Mesenchymal stem cell (in vitro differentiated cells and primary cell): ENCODE measurements at regions not wholly inside any gene's neighbourhood (a gene's known extent, or its start where the extent isn't known, plus 50 kb on each side); places are given as distances from the start of the nearest gene placed in this dataset.

ENCODE experiments used
- DNase-seq: peaks from one replicate; pipeline ENCODE4 v3.0.0-alpha.2; 2013
- H2AFZ ChIP-seq: one replicate; pipeline ENCODE4 v1.6.1; 2013; ENCODE audit warnings: low read depth, mild to moderate bottlenecking, control low read depth, inconsistent platforms, low read length, moderate library complexity
- H2AK5ac ChIP-seq: 2 replicates; pipeline ENCODE4 v1.6.1; 2013; ENCODE audit warnings: low read length, moderate library complexity, mild to moderate bottlenecking, inconsistent platforms; ENCODE audit not compliant: severe bottlenecking
- H2BK120ac ChIP-seq: one replicate; pipeline ENCODE4 v1.6.1; 2013; ENCODE audit warnings: low read depth, mild to moderate bottlenecking, inconsistent platforms, low read length, moderate library complexity
- H2BK12ac ChIP-seq, 2 experiments: one replicate each; pipeline ENCODE4 v1.6.1; 2013; ENCODE audit warnings: inconsistent platforms in 2 of 2, low read length in 2 of 2, mild to moderate bottlenecking in 2 of 2, moderate library complexity in 2 of 2, control low read depth in 1 of 2
- H2BK15ac ChIP-seq: one replicate; pipeline ENCODE4 v1.6.1; 2013; ENCODE audit warnings: mild to moderate bottlenecking, low read depth, inconsistent platforms; ENCODE audit not compliant: poor library complexity, severe bottlenecking
- H2BK5ac ChIP-seq: 2 replicates; pipeline ENCODE4 v1.6.1; 2013; ENCODE audit warnings: low read depth, mild to moderate bottlenecking, low read length, control low read depth, inconsistent platforms; ENCODE audit not compliant: poor library complexity, severe bottlenecking
- H3K14ac ChIP-seq, 2 experiments: one replicate each; pipeline ENCODE4 v1.6.1; 2013; ENCODE audit warnings: inconsistent platforms in 2 of 2, low read length in 2 of 2, control low read depth in 1 of 2, mild to moderate bottlenecking in 1 of 2, moderate library complexity in 1 of 2
- H3K18ac ChIP-seq, 2 experiments: one replicate each; pipeline ENCODE4 v1.6.1; 2013; ENCODE audit warnings: inconsistent platforms in 2 of 2, low read length in 2 of 2, control low read depth in 1 of 2, low read depth in 1 of 2, mild to moderate bottlenecking in 1 of 2
- H3K23ac ChIP-seq, 2 experiments: one replicate each; pipeline ENCODE4 v1.6.1; 2013; ENCODE audit warnings: inconsistent platforms in 2 of 2, low read length in 2 of 2, mild to moderate bottlenecking in 2 of 2, moderate library complexity in 2 of 2, control low read depth in 1 of 2
- H3K27ac ChIP-seq: 2 replicates; pipeline ENCODE4 v1.5.1; 2013; ENCODE audit warnings: mild to moderate bottlenecking, moderate library complexity, low read length, control low read depth, inconsistent platforms; ENCODE audit not compliant: poor library complexity, severe bottlenecking
- H3K27me3 ChIP-seq, 2 experiments: 2 replicates each; pipeline versions ENCODE4 v1.6.1 to v1.7.0; 2013; ENCODE audit warnings: low read length in 2 of 2, mild to moderate bottlenecking in 2 of 2, moderate library complexity in 2 of 2, control low read depth in 1 of 2, inconsistent platforms in 1 of 2; ENCODE audit not compliant: control insufficient read depth in 1 of 2, insufficient read depth in 1 of 2
- H3K36me3 ChIP-seq, 2 experiments: 2 replicates each; pipeline versions ENCODE4 v1.6.1 to v1.7.0; 2013; ENCODE audit warnings: low read length in 2 of 2, control low read depth in 1 of 2, inconsistent platforms in 1 of 2, low read depth in 1 of 2, mild to moderate bottlenecking in 1 of 2; ENCODE audit not compliant: insufficient read depth in 2 of 2, control insufficient read depth in 1 of 2
- H3K4ac ChIP-seq, 2 experiments: one replicate each; pipeline ENCODE4 v1.6.1; 2013; ENCODE audit warnings: inconsistent platforms in 2 of 2, low read length in 2 of 2, mild to moderate bottlenecking in 2 of 2, moderate library complexity in 2 of 2, control low read depth in 1 of 2, low read depth in 1 of 2
- H3K4me1 ChIP-seq: 2 replicates; pipeline ENCODE4 v1.6.1; 2013; ENCODE audit warnings: low read depth, low read length, control low read depth; ENCODE audit not compliant: control insufficient read depth, insufficient read depth
- H3K4me2 ChIP-seq: 2 replicates; pipeline ENCODE4 v1.6.1; 2013; ENCODE audit warnings: low read length, mild to moderate bottlenecking, inconsistent platforms; ENCODE audit not compliant: poor library complexity, severe bottlenecking
- H3K4me3 ChIP-seq, 2 experiments: 2 replicates each; pipeline versions ENCODE4 v1.5.1 to v1.7.0; 2013; ENCODE audit warnings: low read length in 2 of 2, mild to moderate bottlenecking in 2 of 2, control low read depth in 1 of 2, low read depth in 1 of 2; ENCODE audit not compliant: insufficient read depth in 1 of 2
- H3K79me1 ChIP-seq: replicated peaks from 2 replicates; pipeline ENCODE4 v1.6.1; 2013; ENCODE audit warnings: mild to moderate bottlenecking, control low read depth, low read length, inconsistent platforms; ENCODE audit not compliant: poor library complexity, severe bottlenecking
- H3K9ac ChIP-seq: 2 replicates; pipeline ENCODE4 v1.7.0; 2013; ENCODE audit warnings: mild to moderate bottlenecking, low read length, moderate library complexity
- H3K9me3 ChIP-seq: 2 replicates; pipeline ENCODE4 v1.7.0; 2013; ENCODE audit warnings: mild to moderate bottlenecking, low read length; ENCODE audit not compliant: control insufficient read depth
- H4K8ac ChIP-seq: one replicate; pipeline ENCODE4 v1.6.1; 2013; ENCODE audit warnings: inconsistent platforms, mild to moderate bottlenecking, low read length, moderate library complexity
- H4K91ac ChIP-seq: one replicate; pipeline ENCODE4 v1.6.1; 2013; ENCODE audit warnings: mild to moderate bottlenecking, low read length, inconsistent platforms
- WGBS: methylation state at CpG from one replicate; pipeline ENCODE4 v1.1.7; 2013; ENCODE audit warnings: mixed read lengths; 5-methylcytosine and 5-hydroxymethylcytosine counted together

GRCh38 chr9:12954441-12954840, 179.6 kb downstream of the LURAP1L start:
- Histone ChIP-seq H2BK120ac (no peak overlapping the region), H2AK5ac (no peak overlapping the region), H3K9me3 (peaks cover 8% of the 10 kb centered on the region), H4K91ac (no peak overlapping the region), H3K23ac (no peak overlapping the region), H4K8ac (no peak overlapping the region), H3K4me1 (peaks cover 6% of the 10 kb centered on the region), H3K4ac (no peak overlapping the region), H3K4me2 (no peak overlapping the region), H3K4me3 (no peak overlapping the region), H3K9ac (no peak overlapping the region), H2BK5ac (no peak overlapping the region), H3K27ac (no peak overlapping the region), H3K27me3 (no peaks in the 10 kb centered on the region), H3K18ac (no peak overlapping the region), H2BK12ac (peak overlapping the region in 1 of 2 experiments; percentile 59), H3K14ac (no peak overlapping the region), H3K79me1 (no peaks in the 10 kb centered on the region), H2AFZ (no peak overlapping the region), H2BK15ac (no peak overlapping the region), H3K36me3 (no peaks in the 10 kb centered on the region)
- 100% methylated on average over 4 of the region's 4 CpGs for WGBS
- no peak for DNase-seq

GRCh38 chr9:12955510-12956163, 180.8 kb downstream of the LURAP1L start:
- peak overlapping the region in 1 of 2 experiments; percentile 52 for H3K23ac ChIP-seq
- WGBS = 59% methylated on average over 11 of the region's 11 CpGs

GRCh38 chr9:12956261-12956660, 181.4 kb downstream of the LURAP1L start:
- Histone ChIP-seq H2BK12ac (peak overlapping the region; percentile 90 to 96), H2AFZ (peak overlapping the region; percentile 76), H3K4me2 (peak overlapping the region; percentile 38), H3K36me3 (no peaks in the 10 kb centered on the region), H3K4me1 (peaks cover 6% of the 10 kb centered on the region), H3K27me3 (no peaks in the 10 kb centered on the region), H4K91ac (peak overlapping the region; percentile 64), H3K18ac (peak overlapping the region; percentile 16 to 92), H3K4ac (peak overlapping the region in 1 of 2 experiments; percentile 39), H3K79me1 (no peaks in the 10 kb centered on the region), H4K8ac (peak overlapping the region; percentile 66), H3K9ac (no peak overlapping the region), H3K9me3 (peaks cover 8% of the 10 kb centered on the region), H2BK120ac (peak overlapping the region; percentile 77), H3K4me3 (no peak overlapping the region), H3K27ac (peak overlapping the region; percentile 57), H2BK15ac (no peak overlapping the region), H2BK5ac (no peak overlapping the region), H3K23ac (no peak overlapping the region), H3K14ac (no peak overlapping the region), H2AK5ac (no peak overlapping the region)
- WGBS = 0% methylated on average over 1 of the region's 3 CpGs
- peak; percentile 52 for DNase-seq

More at GRCh38 chr9:12955510-12956163, 180.8 kb downstream of the LURAP1L start:
- peak overlapping the region; percentile 80 for H2BK15ac ChIP-seq
- no peak overlapping the region for H3K9ac ChIP-seq
- peak overlapping the region; percentile 90 to 96 for H2BK12ac ChIP-seq
- H3K18ac ChIP-seq = peak overlapping the region; percentile 16 to 92
- H3K4me3 ChIP-seq = no peak overlapping the region
- DNase-seq = no peak
- H3K4ac ChIP-seq = peak overlapping the region; percentile 32 to 39
- peak overlapping the region; percentile 64 for H4K91ac ChIP-seq
- peak overlapping the region; percentile 57 for H3K27ac ChIP-seq
- H3K4me2 ChIP-seq = peak overlapping the region; percentile 38
- H3K4me1 ChIP-seq = peaks cover 6% of the 10 kb centered on the region
- H3K79me1 ChIP-seq = no peaks in the 10 kb centered on the region
- H3K36me3 ChIP-seq = no peaks in the 10 kb centered on the region
- peak overlapping the region; percentile 66 for H4K8ac ChIP-seq
- peaks cover 8% of the 10 kb centered on the region for H3K9me3 ChIP-seq
- H2AK5ac ChIP-seq = no peak overlapping the region
- H3K27me3 ChIP-seq = no peaks in the 10 kb centered on the region
- H2BK5ac ChIP-seq = peak overlapping the region; percentile 14
- peak overlapping the region in 1 of 2 experiments; percentile 89 for H3K14ac ChIP-seq
- H2AFZ ChIP-seq = peak overlapping the region; percentile 76
- H2BK120ac ChIP-seq = peak overlapping the region; percentile 77

GRCh38 chr9:12956805-12957204, 182.0 kb downstream of the LURAP1L start:
- Histone ChIP-seq H3K9ac (no peak overlapping the region), H3K23ac (no peak overlapping the region), H4K91ac (no peak overlapping the region), H3K36me3 (no peaks in the 10 kb centered on the region), H3K4ac (no peak overlapping the region), H3K27me3 (no peaks in the 10 kb centered on the region), H3K4me1 (peaks cover 6% of the 10 kb centered on the region), H3K18ac (no peak overlapping the region), H4K8ac (no peak overlapping the region), H3K4me2 (no peak overlapping the region), H2BK15ac (no peak overlapping the region), H2BK12ac (no peak overlapping the region), H3K4me3 (no peak overlapping the region), H2BK5ac (no peak overlapping the region), H2AK5ac (no peak overlapping the region), H2BK120ac (no peak overlapping the region), H3K79me1 (no peaks in the 10 kb centered on the region), H3K14ac (no peak overlapping the region), H3K9me3 (peaks cover 8% of the 10 kb centered on the region), H3K27ac (no peak overlapping the region), H2AFZ (no peak overlapping the region)
- WGBS = no CpG with 5 or more reads among the region's 4 CpGs
- peak; percentile 58 for DNase-seq
